Lower leg skin (tissue), 3 donors: ENCODE measurements at regions not wholly inside any gene's neighbourhood (a gene's known extent, or its start where the extent isn't known, plus 50 kb on each side); places are given as distances from the start of the nearest gene placed in this dataset.
"Not testable (repeated sequence)": the region's sequence is repeated elsewhere in the genome, so short reads cannot be mapped to it uniquely, and the experiment has no call there.

Experiments used
- POLR2A ChIP-seq, 2 donors: fragments of 450-650 bp; IDR thresholded peaks; one replicate each; pipeline ENCODE4 v1.6.1; 2016 to 2017; ENCODE audit warnings: antibody characterized with exemption in 2 of 2, mild to moderate bottlenecking in 1 of 2, moderate library complexity in 1 of 2
- TF ChIP-seq, protein P1 (sequence below), 3 donors: fragments of 450-650 bp; IDR thresholded peaks; one replicate each; pipeline ENCODE4 v1.5.1; 2016; ENCODE audit warnings: antibody characterized with exemption in 3 of 3, mild to moderate bottlenecking in 3 of 3, moderate library complexity in 2 of 3

DNA sequence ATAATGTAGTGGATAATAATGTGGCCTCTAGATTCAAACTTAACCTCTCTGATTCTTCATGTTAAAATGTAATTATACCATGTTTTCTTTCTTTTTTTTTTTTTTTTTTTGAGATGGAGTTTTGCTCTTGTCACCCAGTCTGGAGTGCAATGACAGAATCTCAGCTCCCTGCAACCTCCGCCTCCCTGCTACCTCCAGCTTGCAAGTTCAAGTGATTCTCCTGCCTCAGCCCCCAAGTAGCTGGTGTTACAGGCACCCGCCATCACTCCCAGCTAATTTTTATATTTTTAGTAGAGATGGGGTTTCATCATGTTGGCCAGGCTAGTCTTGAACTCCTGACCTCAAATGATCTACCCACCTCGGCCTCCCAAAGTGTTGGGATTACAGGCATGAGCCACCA, 1069.3 kb upstream of the MIR17HG start:
- TF ChIP-seq, protein P1, sequence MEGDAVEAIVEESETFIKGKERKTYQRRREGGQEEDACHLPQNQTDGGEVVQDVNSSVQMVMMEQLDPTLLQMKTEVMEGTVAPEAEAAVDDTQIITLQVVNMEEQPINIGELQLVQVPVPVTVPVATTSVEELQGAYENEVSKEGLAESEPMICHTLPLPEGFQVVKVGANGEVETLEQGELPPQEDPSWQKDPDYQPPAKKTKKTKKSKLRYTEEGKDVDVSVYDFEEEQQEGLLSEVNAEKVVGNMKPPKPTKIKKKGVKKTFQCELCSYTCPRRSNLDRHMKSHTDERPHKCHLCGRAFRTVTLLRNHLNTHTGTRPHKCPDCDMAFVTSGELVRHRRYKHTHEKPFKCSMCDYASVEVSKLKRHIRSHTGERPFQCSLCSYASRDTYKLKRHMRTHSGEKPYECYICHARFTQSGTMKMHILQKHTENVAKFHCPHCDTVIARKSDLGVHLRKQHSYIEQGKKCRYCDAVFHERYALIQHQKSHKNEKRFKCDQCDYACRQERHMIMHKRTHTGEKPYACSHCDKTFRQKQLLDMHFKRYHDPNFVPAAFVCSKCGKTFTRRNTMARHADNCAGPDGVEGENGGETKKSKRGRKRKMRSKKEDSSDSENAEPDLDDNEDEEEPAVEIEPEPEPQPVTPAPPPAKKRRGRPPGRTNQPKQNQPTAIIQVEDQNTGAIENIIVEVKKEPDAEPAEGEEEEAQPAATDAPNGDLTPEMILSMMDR (IDR thresholded peaks at IDR 0.05) = not testable (repeated sequence)
- TF ChIP-seq POLR2A (IDR thresholded peaks at IDR 0.05) = not testable (repeated sequence)
